ENCODE measurements at regions not wholly inside any gene's neighbourhood (a gene's known extent, or its start where the extent isn't known, plus 50 kb on each side); places are given as distances from the start of the nearest gene placed in this dataset.

DNA sequence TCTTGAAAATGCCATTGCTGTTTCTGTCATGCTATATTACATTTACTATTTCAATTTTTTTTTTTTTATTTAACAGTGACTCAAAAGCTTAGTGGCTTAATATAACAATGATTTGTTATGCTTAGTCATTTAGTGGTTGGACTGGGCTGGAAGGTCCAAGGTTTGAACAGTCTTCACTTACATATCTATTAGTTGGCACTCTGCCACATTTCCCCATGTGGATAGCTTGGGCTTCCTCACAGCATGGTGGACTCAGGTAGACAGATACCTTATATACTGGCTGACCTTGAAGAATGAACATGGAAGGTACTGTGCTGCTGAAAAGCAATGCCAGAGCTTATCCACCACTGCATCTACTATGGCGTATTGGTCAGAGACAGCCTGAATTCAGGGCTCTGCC lies 909.5 kb upstream of the SOX11 start:
- FAIRE-seq: no peak
- no peak for ATAC-seq
- DNase-seq (ENCODE audit: low spot score): no peak
- H3K27ac ChIP-seq (ENCODE audit: extremely low read length, insufficient read depth, low read length): no peak overlapping the region
- 50% methylated on average over 1 of the region's 1 CpG for WGBS (ENCODE audit: low lambda C conversion rate)
- no peaks in the 10 kb centered on the region; a peak in 1 of 5 replicates for H3K27me3 ChIP-seq (ENCODE audit: control insufficient read depth in 1 of 2, insufficient read depth in 2 of 2, low read length in 2 of 2)
- peaks cover 99% of the 10 kb centered on the region for H3K9me3 ChIP-seq (ENCODE audit: low read length)
- no peaks in the 10 kb centered on the region for H3K79me2 ChIP-seq (ENCODE audit: insufficient read depth, low read length)
- no peak overlapping the region for H2AFZ ChIP-seq (ENCODE audit: low read length)
- POLR2A ChIA-PET: no interaction called here
- no TSS peak for BruUV-seq (replicated peaks)
- H3K9ac ChIP-seq (ENCODE audit: insufficient read depth, low read depth, low read length): no peak overlapping the region
- TF ChIP-seq, protein P1, sequence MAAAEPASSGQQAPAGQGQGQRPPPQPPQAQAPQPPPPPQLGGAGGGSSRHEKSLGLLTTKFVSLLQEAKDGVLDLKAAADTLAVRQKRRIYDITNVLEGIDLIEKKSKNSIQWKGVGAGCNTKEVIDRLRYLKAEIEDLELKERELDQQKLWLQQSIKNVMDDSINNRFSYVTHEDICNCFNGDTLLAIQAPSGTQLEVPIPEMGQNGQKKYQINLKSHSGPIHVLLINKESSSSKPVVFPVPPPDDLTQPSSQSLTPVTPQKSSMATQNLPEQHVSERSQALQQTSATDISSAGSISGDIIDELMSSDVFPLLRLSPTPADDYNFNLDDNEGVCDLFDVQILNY (CRISPR knock-in tag; conservative IDR thresholded peaks at IDR 0.05): no peak
- no peak for TF ChIP-seq ATF7-NPFF (CRISPR knock-in tag; IDR thresholded peaks at IDR 0.05; ENCODE audit: low read depth)
- TF ChIP-seq, protein P2, sequence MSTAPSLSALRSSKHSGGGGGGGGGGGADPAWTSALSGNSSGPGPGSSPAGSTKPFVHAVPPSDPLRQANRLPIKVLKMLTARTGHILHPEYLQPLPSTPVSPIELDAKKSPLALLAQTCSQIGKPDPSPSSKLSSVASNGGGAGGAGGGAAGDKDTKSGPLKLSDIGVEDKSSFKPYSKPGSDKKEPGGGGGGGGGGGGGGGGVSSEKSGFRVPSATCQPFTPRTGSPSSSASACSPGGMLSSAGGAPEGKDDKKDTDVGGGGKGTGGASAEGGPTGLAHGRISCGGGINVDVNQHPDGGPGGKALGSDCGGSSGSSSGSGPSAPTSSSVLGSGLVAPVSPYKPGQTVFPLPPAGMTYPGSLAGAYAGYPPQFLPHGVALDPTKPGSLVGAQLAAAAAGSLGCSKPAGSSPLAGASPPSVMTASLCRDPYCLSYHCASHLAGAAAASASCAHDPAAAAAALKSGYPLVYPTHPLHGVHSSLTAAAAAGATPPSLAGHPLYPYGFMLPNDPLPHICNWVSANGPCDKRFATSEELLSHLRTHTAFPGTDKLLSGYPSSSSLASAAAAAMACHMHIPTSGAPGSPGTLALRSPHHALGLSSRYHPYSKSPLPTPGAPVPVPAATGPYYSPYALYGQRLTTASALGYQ (CRISPR knock-in tag; IDR thresholded peaks at IDR 0.05): no peak
- TF ChIP-seq, protein P3, sequence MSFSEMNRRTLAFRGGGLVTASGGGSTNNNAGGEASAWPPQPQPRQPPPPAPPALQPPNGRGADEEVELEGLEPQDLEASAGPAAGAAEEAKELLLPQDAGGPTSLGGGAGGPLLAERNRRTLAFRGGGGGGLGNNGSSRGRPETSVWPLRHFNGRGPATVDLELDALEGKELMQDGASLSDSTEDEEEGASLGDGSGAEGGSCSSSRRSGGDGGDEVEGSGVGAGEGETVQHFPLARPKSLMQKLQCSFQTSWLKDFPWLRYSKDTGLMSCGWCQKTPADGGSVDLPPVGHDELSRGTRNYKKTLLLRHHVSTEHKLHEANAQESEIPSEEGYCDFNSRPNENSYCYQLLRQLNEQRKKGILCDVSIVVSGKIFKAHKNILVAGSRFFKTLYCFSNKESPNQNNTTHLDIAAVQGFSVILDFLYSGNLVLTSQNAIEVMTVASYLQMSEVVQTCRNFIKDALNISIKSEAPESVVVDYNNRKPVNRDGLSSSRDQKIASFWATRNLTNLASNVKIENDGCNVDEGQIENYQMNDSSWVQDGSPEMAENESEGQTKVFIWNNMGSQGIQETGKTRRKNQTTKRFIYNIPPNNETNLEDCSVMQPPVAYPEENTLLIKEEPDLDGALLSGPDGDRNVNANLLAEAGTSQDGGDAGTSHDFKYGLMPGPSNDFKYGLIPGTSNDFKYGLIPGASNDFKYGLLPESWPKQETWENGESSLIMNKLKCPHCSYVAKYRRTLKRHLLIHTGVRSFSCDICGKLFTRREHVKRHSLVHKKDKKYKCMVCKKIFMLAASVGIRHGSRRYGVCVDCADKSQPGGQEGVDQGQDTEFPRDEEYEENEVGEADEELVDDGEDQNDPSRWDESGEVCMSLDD (CRISPR knock-in tag; IDR thresholded peaks at IDR 0.05; ENCODE audit: borderline replicate concordance): no peak
- TF ChIP-seq, protein P4, sequence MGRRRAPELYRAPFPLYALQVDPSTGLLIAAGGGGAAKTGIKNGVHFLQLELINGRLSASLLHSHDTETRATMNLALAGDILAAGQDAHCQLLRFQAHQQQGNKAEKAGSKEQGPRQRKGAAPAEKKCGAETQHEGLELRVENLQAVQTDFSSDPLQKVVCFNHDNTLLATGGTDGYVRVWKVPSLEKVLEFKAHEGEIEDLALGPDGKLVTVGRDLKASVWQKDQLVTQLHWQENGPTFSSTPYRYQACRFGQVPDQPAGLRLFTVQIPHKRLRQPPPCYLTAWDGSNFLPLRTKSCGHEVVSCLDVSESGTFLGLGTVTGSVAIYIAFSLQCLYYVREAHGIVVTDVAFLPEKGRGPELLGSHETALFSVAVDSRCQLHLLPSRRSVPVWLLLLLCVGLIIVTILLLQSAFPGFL (CRISPR knock-in tag; IDR thresholded peaks at IDR 0.05): no peak
- TF ChIP-seq LCORL (IDR thresholded peaks at IDR 0.05): peak; percentile 70; the same call in 1 of the 2 replicates
- no peak for TF ChIP-seq LCORL (CRISPR knock-in tag; IDR thresholded peaks at IDR 0.05)
- no peaks in the 10 kb centered on the region for H3K4me1 ChIP-seq (ENCODE audit: insufficient read depth, low read length)
- H3K36me3 ChIP-seq (replicated peaks in 1 of 2; ENCODE audit: control insufficient read depth in 1 of 2, insufficient read depth in 2 of 2, low read length in 2 of 2): no peaks in the 10 kb centered on the region
- H3K4me3 ChIP-seq (replicated peaks in 1 of 3; ENCODE audit: insufficient read depth in 1 of 3, low read depth in 2 of 3, low read length in 3 of 3): no peak overlapping the region
- no peak overlapping the region for H3K4me2 ChIP-seq (ENCODE audit: low read depth, low read length)
- in situ Hi-C loops (cut with HindIII; ENCODE audit: extremely low pct_ligation_motif_present, low pct_unique_long_range_greater_than_20kb) (no loop called here), intact Hi-C loops (cut with micrococcal nuclease; ENCODE audit: unreplicated experiment) (no loop called here)
- H4K20me1 ChIP-seq (ENCODE audit: insufficient read depth, low read length): no peaks in the 10 kb centered on the region
- CTCF ChIA-PET (ENCODE audit: low intra/inter-chr PET ratio, low total read pairs): no interaction called here
